K562 (cell line): ENCODE measurements at regions not wholly inside any gene's neighbourhood (a gene's known extent, or its start where the extent isn't known, plus 50 kb on each side); places are given as distances from the start of the nearest gene placed in this dataset.

Experiments used
- ATAC-seq: fragments of 200-7000 bp; cut with Tn5 transposase; 3 replicates; pipeline ENCODE4 v1.9.1; 2020; ENCODE audit warnings: moderate library complexity
- BruUV-seq: library from RNA; stranded (reverse); fragments of 400-500 nt; replicated peaks from 2 replicates; lab custom pipeline; 2021; lab: Mats Ljungman, UMichigan
- CTCF ChIA-PET: fragments of 300-600 bp; formaldehyde crosslinking; extraction: SDS; loops from one replicate; lab custom pipeline; 2021; ENCODE audit warnings: low intra/inter-chr PET ratio; lab: Yijun Ruan, JAX
- POLR2A ChIA-PET: fragments of 300-600, 350-650 bp; sonication (Branson Sonifier 250); formaldehyde crosslinking; extraction: SDS; loops from one replicate; lab custom pipeline; 2021; ENCODE audit warnings: antibody characterized with exemption, inconsistent platforms; lab: Yijun Ruan, JAX
- DNase-seq, 4 experiments: peaks; one replicate each; pipeline versions ENCODE4 v3.0.0 to v3.0.0-alpha.2; 2011 to 2018; ENCODE audit warnings: low spot score in 3 of 4, mixed read lengths in 3 of 4; ENCODE audit errors: extremely low read depth in 1 of 4
- FAIRE-seq: peaks from 2 replicates; lab custom pipeline; 2011; peaks lifted over from hg19 to GRCh38; lab: Jason Lieb, UNC
- H2AFZ ChIP-seq: 2 replicates; pipeline ENCODE4 v1.6.0; 2011; ENCODE audit warnings: low read depth, low read length, control low read depth, inconsistent platforms
- H3K27ac ChIP-seq: fragments of 200-600 bp; 3 replicates; pipeline ENCODE4 v1.8.0; 2011; ENCODE audit warnings: low read depth, mild to moderate bottlenecking, control low read depth, inconsistent platforms, low read length, moderate library complexity, mixed read lengths; ENCODE audit errors: extremely low read depth
- H3K27me3 ChIP-seq, 2 experiments: fragments of 300-600 bp in 1 of 2; 2 replicates in 1 of 2; 3 replicates in 1 of 2; pipeline versions ENCODE4 v1.6.0 to v1.8.0; 2011; ENCODE audit warnings: inconsistent platforms in 2 of 2, low read length in 2 of 2, mild to moderate bottlenecking in 1 of 2, mixed read lengths in 1 of 2, moderate library complexity in 1 of 2; ENCODE audit not compliant: control insufficient read depth in 2 of 2, insufficient read depth in 2 of 2
- H3K36me3 ChIP-seq: fragments of 300-600 bp; 3 replicates; pipeline ENCODE4 v1.8.0; 2011; ENCODE audit warnings: mild to moderate bottlenecking, low read length, inconsistent platforms; ENCODE audit not compliant: control insufficient read depth, insufficient read depth
- H3K4me1 ChIP-seq, 2 experiments: fragments of 200-600 bp in 1 of 2; replicated peaks in 1 of 2; 2 replicates in 1 of 2; 3 replicates in 1 of 2; pipeline versions ENCODE4 v1.5.1 to v1.8.0; 2011; ENCODE audit warnings: inconsistent platforms in 2 of 2, low read length in 2 of 2, mild to moderate bottlenecking in 1 of 2, mixed read lengths in 1 of 2, moderate library complexity in 1 of 2; ENCODE audit not compliant: control insufficient read depth in 2 of 2, insufficient read depth in 2 of 2
- H3K4me2 ChIP-seq: 2 replicates; pipeline ENCODE4 v1.6.1; 2011; ENCODE audit warnings: low read length, control low read depth, inconsistent platforms, mixed read lengths; ENCODE audit not compliant: insufficient read depth
- H3K4me3 ChIP-seq: fragments of 200-600 bp; sonication (generic), shearing (Covaris generic); 2 replicates; pipeline ENCODE4 v1.5.1; 2016; ENCODE audit warnings: control low read depth, inconsistent platforms
- H3K79me2 ChIP-seq: fragments of 200-600 bp; 3 replicates; pipeline ENCODE4 v1.8.0; 2011; ENCODE audit warnings: low read length, inconsistent platforms; ENCODE audit not compliant: control insufficient read depth, insufficient read depth
- H3K9ac ChIP-seq, 2 experiments: 2 replicates each; pipeline versions ENCODE4 v1.6.0 to v1.6.1; 2011; ENCODE audit warnings: low read depth in 2 of 2, low read length in 2 of 2, control low read depth in 1 of 2, inconsistent platforms in 1 of 2, mild to moderate bottlenecking in 1 of 2, mixed read lengths in 1 of 2; ENCODE audit not compliant: insufficient read depth in 1 of 2
- H3K9me1 ChIP-seq: one replicate; pipeline ENCODE4 v1.6.0; 2011; ENCODE audit warnings: inconsistent platforms, mild to moderate bottlenecking, low read length, moderate library complexity; ENCODE audit not compliant: control insufficient read depth, insufficient read depth
- H3K9me3 ChIP-seq: replicated peaks from 2 replicates; pipeline ENCODE4 v1.5.1; 2011; ENCODE audit warnings: low read depth, low read length, inconsistent platforms; ENCODE audit not compliant: control insufficient read depth, insufficient read depth
- H4K20me1 ChIP-seq: replicated peaks from 2 replicates; pipeline ENCODE4 v1.6.1; 2011; ENCODE audit warnings: low read length, inconsistent platforms, mixed read lengths; ENCODE audit not compliant: control insufficient read depth, insufficient read depth
- C11orf30 ChIP-seq: fragments of 450-650 bp; IDR thresholded peaks from 2 replicates; pipeline ENCODE4 v1.6.1; 2016; ENCODE audit warnings: low read depth, mild to moderate bottlenecking
- DNMT1 ChIP-seq: fragments of 450-650 bp; IDR thresholded peaks from 2 replicates; pipeline ENCODE4 v1.6.1; 2016; ENCODE audit warnings: antibody characterized with exemption, mild to moderate bottlenecking
- E2F3 ChIP-seq: fragments of 250-450 bp; sonication (Bioruptor Pico); IDR thresholded peaks from 2 replicates; pipeline ENCODE4 v1.4.0; 2020; ENCODE audit warnings: mild to moderate bottlenecking
- KAT7 ChIP-seq: sonication (generic); formaldehyde crosslinking; IDR thresholded peaks from 2 replicates; pipeline ENCODE4 v1.8.0; 2022; ENCODE audit warnings: missing genetic modification reagents, mild to moderate bottlenecking, borderline replicate concordance
- SMC3 ChIP-seq: conservative IDR thresholded peaks from 2 replicates; pipeline ENCODE4 v1.6.1; 2011; ENCODE audit warnings: low read depth, low read length, improper control_type of control experiment; ENCODE audit not compliant: insufficient read depth
- YBX1 ChIP-seq: fragments of 450-650 bp; IDR thresholded peaks from 2 replicates; pipeline ENCODE4 v1.7.1; 2016; ENCODE audit warnings: mild to moderate bottlenecking
- ZNF24 ChIP-seq: fragments of 450-650 bp; IDR thresholded peaks from 2 replicates; pipeline ENCODE4 v1.6.1; 2016
- ZNF316 ChIP-seq: fragments of 450-650 bp; IDR thresholded peaks from 2 replicates; pipeline ENCODE4 v1.6.1; 2016
- ZNF431 ChIP-seq: sonication (generic); formaldehyde crosslinking; IDR thresholded peaks from 2 replicates; pipeline ENCODE4 v1.8.0; 2022; ENCODE audit warnings: mild to moderate bottlenecking, missing genetic modification reagents
- ZNF644 ChIP-seq: fragments of 200-800 bp; sonication (Bioruptor generic); IDR thresholded peaks from 2 replicates; pipeline ENCODE4 v1.6.1; 2016; ENCODE audit warnings: low read depth, missing genetic modification characterization, missing compliant biosample characterization
- ZZZ3 ChIP-seq: fragments of 450-650 bp; IDR thresholded peaks from 2 replicates; pipeline ENCODE4 v1.6.1; 2016; ENCODE audit warnings: antibody characterized with exemption, mild to moderate bottlenecking, moderate library complexity
- WGBS: fragments of 100-300 bp; shearing (Covaris generic); methylation state at CpG from one replicate; pipeline ENCODE4 v1.1.6; 2016; ENCODE audit warnings: low coverage, mixed read lengths; ENCODE audit not compliant: insufficient coverage; ENCODE audit errors: missing lambda C conversion rate; 5-methylcytosine and 5-hydroxymethylcytosine counted together
- in situ Hi-C: fragments of 300-500 bp; cut with MboI; formaldehyde crosslinking; loops from 4 replicates; pipeline ENCODE4 v1.15.0; 2018; ENCODE audit warnings: inconsistent platforms, mixed read lengths
- intact Hi-C: fragments of 100-400 bp; cut with micrococcal nuclease; formaldehyde crosslinking; loops from 2 replicates; pipeline ENCODE4 v1.14.2; 2022
- TF ChIP-seq, protein P1 (sequence below): sonication (generic); formaldehyde crosslinking; IDR thresholded peaks from 2 replicates; pipeline ENCODE4 v1.8.0; 2023; ENCODE audit warnings: mild to moderate bottlenecking, missing genetic modification reagents
- TF ChIP-seq, protein P2 (sequence below): fragments of 250-450 bp; sonication (Bioruptor Pico); IDR thresholded peaks from 2 replicates; pipeline ENCODE4 v1.4.0; 2020
- TF ChIP-seq, protein P3 (sequence below), 2 experiments: fragments of 450-650 bp in 1 of 2; sonication (generic) in 1 of 2; formaldehyde crosslinking in 1 of 2; IDR thresholded peaks in 1 of 2; conservative IDR thresholded peaks in 1 of 2; 2 replicates each; pipeline versions ENCODE4 v1.6.1 to v1.8.1; 2016 to 2023; ENCODE audit warnings: mild to moderate bottlenecking in 2 of 2, moderate library complexity in 2 of 2, inconsistent platforms in 1 of 2, missing genetic modification reagents in 1 of 2
- TF ChIP-seq, protein P4 (sequence below): fragments of 450-650 bp; IDR thresholded peaks from 2 replicates; pipeline ENCODE4 v1.6.1; 2016; ENCODE audit warnings: missing biosample characterization, missing genetic modification characterization
- TF ChIP-seq, protein P5 (sequence below), 2 experiments: fragments of 150-350 bp in 1 of 2; IDR thresholded peaks; 2 replicates each; pipeline ENCODE4 v1.6.1; 2012 to 2016; ENCODE audit warnings: low read depth in 2 of 2, low read length in 2 of 2, mild to moderate bottlenecking in 1 of 2, moderate library complexity in 1 of 2

DNA sequence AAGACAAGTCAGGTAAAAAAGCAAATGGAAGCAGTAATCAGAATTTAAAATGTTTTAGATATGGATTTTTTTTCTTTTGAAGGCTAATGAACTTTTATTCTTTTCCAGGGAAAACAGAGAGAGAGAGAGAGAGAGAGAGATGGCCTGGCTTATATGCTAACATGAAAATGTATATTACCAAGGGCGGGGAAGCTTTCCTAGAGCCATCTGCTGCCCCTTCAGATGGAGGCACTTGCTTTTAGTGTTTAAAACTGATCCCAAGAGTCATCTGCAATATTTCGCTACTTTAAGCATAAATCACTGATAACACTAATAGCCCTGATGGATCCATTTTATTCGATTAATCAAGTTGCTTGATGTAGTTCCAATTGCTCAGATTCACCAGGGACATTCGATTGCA lies 186.1 kb upstream of the ADAMTS16 start:
- Histone ChIP-seq H3K4me3 (no peak overlapping the region), H3K27me3 (peaks cover 0 to 4% of the 10 kb centered on the region in 2 experiments; a peak in 2 of 5 replicates), H3K36me3 (no peaks in the 10 kb centered on the region), H3K4me1 (no peaks in the 10 kb centered on the region), H3K9me1 (no peaks in the 10 kb centered on the region), H2AFZ (no peak overlapping the region), H3K4me2 (no peak overlapping the region), H3K9ac (no peak overlapping the region), H4K20me1 (no peaks in the 10 kb centered on the region; the same call in 1 of the 2 replicates), H3K79me2 (no peaks in the 10 kb centered on the region), H3K27ac (no peak overlapping the region), H3K9me3 (no peaks in the 10 kb centered on the region)
- ChIA-PET CTCF (no interaction called here), POLR2A (interaction anchor here (2.1 kb wide), 1 partner anchor 8 kb away, joined by 5 read pairs; no protein-coding TSS in a partner anchor)
- no peak for DNase-seq
- WGBS: 0% methylated on average over 4 of the region's 4 CpGs
- no peak for FAIRE-seq
- no peak for ATAC-seq
- intact Hi-C loops (no loop called here), in situ Hi-C loops (no loop called here)
- BruUV-seq: no TSS peak
- no peak for TF ChIP-seq ZNF316
- no peak for TF ChIP-seq C11orf30
- no peak for TF ChIP-seq ZNF644 (tag)
- TF ChIP-seq, protein P1, sequence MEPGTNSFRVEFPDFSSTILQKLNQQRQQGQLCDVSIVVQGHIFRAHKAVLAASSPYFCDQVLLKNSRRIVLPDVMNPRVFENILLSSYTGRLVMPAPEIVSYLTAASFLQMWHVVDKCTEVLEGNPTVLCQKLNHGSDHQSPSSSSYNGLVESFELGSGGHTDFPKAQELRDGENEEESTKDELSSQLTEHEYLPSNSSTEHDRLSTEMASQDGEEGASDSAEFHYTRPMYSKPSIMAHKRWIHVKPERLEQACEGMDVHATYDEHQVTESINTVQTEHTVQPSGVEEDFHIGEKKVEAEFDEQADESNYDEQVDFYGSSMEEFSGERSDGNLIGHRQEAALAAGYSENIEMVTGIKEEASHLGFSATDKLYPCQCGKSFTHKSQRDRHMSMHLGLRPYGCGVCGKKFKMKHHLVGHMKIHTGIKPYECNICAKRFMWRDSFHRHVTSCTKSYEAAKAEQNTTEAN (CRISPR knock-in tag): no peak
- no peak for TF ChIP-seq KAT7 (CRISPR knock-in tag)
- no peak for TF ChIP-seq E2F3 (CRISPR knock-in tag)
- TF ChIP-seq SMC3: no peak
- no peak for TF ChIP-seq YBX1
- TF ChIP-seq, protein P2, sequence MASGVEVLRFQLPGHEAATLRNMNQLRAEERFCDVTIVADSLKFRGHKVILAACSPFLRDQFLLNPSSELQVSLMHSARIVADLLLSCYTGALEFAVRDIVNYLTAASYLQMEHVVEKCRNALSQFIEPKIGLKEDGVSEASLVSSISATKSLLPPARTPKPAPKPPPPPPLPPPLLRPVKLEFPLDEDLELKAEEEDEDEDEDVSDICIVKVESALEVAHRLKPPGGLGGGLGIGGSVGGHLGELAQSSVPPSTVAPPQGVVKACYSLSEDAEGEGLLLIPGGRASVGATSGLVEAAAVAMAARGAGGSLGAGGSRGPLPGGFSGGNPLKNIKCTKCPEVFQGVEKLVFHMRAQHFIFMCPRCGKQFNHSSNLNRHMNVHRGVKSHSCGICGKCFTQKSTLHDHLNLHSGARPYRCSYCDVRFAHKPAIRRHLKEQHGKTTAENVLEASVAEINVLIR: no peak
- TF ChIP-seq DNMT1: no peak
- no peak for TF ChIP-seq ZNF24
- no peak for TF ChIP-seq ZNF431
- TF ChIP-seq, protein P3, sequence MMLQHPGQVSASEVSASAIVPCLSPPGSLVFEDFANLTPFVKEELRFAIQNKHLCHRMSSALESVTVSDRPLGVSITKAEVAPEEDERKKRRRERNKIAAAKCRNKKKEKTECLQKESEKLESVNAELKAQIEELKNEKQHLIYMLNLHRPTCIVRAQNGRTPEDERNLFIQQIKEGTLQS (IDR thresholded peaks at IDR 0.05): no peak
- TF ChIP-seq, protein P3 (CRISPR knock-in tag; conservative IDR thresholded peaks at IDR 0.05): no peak
- TF ChIP-seq, protein P4, sequence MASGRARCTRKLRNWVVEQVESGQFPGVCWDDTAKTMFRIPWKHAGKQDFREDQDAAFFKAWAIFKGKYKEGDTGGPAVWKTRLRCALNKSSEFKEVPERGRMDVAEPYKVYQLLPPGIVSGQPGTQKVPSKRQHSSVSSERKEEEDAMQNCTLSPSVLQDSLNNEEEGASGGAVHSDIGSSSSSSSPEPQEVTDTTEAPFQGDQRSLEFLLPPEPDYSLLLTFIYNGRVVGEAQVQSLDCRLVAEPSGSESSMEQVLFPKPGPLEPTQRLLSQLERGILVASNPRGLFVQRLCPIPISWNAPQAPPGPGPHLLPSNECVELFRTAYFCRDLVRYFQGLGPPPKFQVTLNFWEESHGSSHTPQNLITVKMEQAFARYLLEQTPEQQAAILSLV (tag): no peak
- TF ChIP-seq, protein P5, sequence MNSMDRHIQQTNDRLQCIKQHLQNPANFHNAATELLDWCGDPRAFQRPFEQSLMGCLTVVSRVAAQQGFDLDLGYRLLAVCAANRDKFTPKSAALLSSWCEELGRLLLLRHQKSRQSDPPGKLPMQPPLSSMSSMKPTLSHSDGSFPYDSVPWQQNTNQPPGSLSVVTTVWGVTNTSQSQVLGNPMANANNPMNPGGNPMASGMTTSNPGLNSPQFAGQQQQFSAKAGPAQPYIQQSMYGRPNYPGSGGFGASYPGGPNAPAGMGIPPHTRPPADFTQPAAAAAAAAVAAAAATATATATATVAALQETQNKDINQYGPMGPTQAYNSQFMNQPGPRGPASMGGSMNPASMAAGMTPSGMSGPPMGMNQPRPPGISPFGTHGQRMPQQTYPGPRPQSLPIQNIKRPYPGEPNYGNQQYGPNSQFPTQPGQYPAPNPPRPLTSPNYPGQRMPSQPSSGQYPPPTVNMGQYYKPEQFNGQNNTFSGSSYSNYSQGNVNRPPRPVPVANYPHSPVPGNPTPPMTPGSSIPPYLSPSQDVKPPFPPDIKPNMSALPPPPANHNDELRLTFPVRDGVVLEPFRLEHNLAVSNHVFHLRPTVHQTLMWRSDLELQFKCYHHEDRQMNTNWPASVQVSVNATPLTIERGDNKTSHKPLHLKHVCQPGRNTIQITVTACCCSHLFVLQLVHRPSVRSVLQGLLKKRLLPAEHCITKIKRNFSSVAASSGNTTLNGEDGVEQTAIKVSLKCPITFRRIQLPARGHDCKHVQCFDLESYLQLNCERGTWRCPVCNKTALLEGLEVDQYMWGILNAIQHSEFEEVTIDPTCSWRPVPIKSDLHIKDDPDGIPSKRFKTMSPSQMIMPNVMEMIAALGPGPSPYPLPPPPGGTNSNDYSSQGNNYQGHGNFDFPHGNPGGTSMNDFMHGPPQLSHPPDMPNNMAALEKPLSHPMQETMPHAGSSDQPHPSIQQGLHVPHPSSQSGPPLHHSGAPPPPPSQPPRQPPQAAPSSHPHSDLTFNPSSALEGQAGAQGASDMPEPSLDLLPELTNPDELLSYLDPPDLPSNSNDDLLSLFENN (IDR thresholded peaks at IDR 0.05; ENCODE audit: low read depth in 2 of 2, low read length in 2 of 2): no peak
- no peak for TF ChIP-seq ZZZ3
